HT1080 (cell line): ENCODE measurements at regions not wholly inside any gene's neighbourhood (a gene's known extent, or its start where the extent isn't known, plus 50 kb on each side); places are given as distances from the start of the nearest gene placed in this dataset.

Experiments used
- DNase-seq: peaks from one replicate; pipeline ENCODE4 v3.0.0-alpha.2; 2015; ENCODE audit warnings: low read depth

DNA sequence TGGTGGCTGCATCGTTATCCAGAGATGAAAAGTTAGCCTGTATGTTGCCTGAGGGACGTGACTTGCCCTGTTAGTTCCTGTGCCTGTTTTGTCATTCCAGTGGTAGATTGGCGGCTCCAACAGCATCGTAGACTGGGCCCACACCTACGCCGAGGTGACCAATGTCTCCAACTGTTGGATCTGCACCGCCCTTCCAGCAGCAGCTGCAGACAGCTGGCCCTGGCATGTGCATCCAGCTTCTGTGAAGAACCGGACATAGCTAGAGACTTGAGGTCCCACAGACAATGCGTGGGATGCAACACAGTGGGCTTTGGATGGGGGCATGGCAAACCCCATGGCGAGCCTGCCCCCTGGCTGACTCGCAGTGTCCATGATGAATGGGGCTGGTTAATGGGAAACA lies 93.0 kb upstream of the TMPO start:
- no peak for DNase-seq

DNA sequence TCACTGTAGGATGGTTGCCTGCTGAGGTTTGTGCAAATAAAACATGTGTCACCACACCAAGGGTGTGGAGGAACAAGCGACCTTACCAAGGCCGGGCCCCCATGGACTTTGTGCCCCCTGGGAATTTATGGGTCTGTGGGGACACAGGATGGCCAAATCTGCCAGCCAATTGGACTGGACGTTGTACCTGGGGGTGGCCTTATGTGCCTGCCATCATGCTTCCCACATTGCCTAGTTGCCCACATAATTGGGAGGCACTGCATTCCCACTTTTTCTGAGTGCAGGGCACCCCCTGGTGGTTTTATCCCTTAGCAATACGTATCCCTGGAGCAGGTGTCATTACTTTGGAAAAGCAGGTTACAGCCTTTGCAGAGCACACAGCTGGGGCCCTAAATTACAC lies 92.6 kb upstream of the TMPO start:
- no peak for DNase-seq

DNA sequence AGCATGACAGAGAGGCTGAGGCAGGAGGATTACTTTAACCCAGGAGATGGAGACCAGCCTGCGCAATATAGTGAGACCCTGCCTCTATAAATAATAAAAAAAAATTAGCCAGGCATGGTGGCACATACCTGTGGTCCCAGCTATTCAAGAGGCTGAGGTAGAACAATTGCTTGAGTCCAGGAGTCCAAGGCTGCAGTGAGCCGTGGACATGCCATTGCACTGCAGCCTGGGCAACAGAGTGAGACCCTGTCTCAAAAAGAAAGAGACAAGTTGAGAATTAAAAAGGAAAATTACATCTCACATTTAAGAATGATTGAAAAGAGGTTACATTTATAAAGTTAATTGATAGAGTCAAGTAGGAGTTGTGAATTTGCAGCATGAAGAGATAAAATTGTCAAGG lies 91.4 kb upstream of the TMPO start:
- no peak for DNase-seq

GRCh38 chr12:98424726-98425401 lies 90.5 kb upstream of the TMPO start:
- DNase-seq, result peak; percentile 76

- DNase-seq, result no peak
Observed at GRCh38 chr12:98425859-98426258, 89.5 kb upstream of the TMPO start.

DNA sequence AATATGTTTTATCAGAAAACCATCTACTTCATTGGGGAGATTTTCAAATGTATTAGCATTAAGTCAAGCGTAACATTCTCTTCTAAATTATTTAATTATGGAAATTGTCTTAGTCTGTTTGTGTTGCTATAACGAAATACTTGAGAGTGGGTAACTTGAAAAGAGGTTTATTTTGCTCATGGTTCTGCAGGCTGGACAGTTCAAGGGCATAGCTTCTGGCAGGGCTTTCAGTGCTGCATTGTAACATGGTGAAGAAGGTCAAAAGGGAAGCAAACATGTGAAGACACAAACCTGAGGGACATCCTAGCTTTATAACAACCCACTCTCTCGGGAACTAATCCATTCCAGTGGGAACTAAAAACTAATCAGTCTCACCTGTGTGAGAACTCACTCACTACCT lies 84.3 kb upstream of the TMPO start:
- no peak for DNase-seq

DNA sequence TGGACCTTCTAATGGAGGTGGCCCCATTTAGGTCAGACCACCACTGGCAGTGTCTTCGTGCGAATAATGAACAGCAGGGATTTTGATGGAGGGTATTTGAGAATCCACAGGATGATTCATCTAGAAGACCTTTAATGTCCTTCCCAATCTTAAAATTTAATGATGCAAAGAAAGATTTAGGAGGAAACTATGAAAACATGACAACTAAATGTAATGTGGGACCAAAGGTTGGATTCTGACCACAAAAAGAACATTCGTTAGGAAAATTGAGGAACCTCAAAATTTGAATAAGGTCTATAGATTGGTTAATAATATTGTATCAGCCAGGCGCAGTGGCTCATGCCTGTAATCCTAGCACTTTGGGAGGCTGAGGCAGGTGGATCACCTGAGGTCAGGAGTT lies 78.2 kb upstream of the TMPO start:
- no peak for DNase-seq

DNA sequence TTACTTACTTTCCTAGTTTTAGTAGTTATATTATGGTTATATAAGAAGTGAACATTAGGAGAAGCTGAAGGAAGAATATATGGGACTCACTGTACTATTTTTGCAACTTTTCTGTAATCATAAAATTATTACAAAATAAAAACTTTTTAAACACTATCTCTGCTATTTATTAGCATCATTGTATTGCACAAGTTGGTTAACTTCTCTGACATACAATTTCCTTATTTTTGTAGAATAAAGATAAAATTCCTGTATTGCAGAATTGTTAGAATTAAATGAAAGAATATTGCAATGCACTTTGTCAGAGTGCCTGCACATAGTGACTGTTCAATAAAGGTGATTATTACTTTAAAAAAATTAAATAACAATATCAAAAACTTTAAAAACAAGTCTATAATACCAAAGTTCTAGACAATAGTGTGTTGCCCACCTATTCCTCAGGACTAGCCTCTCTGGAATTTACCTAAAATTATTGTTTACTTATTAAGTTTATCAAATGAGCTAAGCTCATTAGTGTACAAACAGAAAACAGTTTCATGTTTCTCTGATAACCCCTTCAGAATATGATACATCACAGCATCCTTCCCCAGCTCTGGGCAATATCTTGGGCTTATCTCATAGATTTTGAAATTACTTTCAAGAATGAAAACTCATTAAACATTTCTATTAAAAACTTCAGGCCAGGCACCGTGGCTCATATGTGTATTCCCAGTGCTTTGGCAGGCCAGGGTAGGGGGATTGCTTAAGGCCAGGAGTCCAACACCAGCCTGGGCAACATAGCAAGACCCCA lies 77.4 kb upstream of the TMPO start:
- DNase-seq, result no peak

GRCh38 chr12:98438656-98439230 lies 76.6 kb upstream of the TMPO start:
- no peak for DNase-seq

GRCh38 chr12:98439471-98439951 lies 75.9 kb upstream of the TMPO start:
- no peak for DNase-seq

DNA sequence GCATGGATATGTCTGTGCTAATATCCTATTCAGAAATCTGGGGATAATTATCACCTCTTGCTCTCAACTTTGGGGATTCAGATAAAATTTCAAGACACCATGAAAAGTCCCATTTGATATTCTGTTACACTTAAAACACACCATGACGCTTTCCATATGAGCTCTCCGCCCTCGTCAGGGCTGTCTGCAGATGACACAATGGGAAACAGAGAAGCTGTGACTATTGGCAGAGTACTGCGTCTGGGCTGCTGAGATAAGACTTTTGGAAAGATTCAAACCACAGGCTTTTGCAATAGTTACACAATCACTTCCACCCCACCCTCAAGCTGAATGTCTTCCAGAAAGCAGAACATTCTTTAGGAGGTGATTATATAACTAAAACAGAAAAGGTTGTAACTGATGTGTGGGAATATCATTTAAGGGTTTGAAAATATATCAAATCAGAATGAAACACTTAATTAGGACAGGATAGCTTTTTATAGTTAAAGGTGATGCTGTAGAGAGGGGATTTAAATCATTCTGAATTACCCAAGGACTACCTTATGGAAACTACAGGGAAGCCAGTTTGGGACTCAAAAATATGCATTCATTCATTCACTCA lies 75.3 kb upstream of the TMPO start:
- DNase-seq, result peak; percentile 71

GRCh38 chr12:98446060-98446459 lies 69.3 kb upstream of the TMPO start:
- DNase-seq, result no peak

DNA sequence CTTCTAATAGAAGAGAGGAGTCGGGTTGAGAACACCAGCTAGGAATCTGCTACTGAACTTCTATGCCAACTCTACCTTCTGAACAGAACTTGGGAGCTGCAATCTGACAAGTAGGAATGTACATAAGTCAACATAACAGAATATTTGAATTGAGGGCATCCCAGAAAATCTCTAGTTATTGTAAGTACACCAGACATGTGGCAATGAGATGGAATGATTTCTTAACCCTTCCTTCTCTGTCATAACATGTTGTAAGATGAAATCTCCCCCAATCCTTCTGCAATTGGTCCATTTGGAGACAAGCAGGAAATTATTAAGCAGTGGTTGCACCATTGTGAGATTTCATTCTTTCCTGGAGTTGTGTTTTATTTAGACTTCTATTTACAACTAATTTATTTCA lies 68.7 kb upstream of the TMPO start:
- DNase-seq, result no peak

- no peak for DNase-seq
Observed at GRCh38 chr12:98449584-98449983, 65.8 kb upstream of the TMPO start.

GRCh38 chr12:98453070-98453469 lies 62.3 kb upstream of the TMPO start:
- no peak for DNase-seq

DNA sequence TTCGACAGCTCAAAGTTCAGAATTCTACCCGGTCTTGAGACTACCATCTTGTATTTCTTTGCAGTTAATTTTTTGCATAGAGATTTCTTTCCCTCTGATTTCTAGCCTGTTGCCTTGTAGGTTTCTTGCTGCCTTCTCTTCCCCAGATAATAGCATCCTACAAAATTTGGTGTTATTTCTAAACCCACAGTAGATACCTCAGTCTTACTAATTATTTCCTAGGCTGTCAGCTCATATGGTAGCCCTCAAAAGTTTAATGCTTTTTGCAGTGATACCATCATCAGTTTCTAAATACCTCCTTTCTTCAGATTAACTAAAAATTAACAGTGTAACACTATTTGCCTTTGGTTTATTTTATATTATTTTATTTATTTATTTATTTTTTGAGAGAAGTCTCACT lies 61.9 kb upstream of the TMPO start:
- DNase-seq, result no peak

DNA sequence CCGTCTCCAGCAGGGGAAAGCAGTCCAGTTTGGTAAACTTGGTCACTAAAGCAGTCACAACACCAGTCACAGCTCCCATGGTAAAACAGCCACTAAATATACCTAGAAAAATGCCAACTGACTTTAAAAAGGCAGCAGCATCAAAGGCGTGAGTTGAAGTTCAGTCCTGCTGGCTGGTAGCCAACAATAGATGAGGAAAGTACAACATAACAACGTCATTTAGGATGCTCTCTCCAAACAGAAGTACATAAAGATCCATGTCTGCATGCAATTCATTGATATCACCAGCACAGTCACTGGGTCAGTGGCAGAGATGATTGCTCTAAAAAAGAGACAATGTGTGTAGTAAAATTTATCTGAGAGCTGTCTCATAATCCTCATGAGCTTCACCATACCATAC lies 59.3 kb upstream of the TMPO start:
- DNase-seq, result no peak

- no peak for DNase-seq
Observed at GRCh38 chr12:98456576-98457573, 58.5 kb upstream of the TMPO start.

DNA sequence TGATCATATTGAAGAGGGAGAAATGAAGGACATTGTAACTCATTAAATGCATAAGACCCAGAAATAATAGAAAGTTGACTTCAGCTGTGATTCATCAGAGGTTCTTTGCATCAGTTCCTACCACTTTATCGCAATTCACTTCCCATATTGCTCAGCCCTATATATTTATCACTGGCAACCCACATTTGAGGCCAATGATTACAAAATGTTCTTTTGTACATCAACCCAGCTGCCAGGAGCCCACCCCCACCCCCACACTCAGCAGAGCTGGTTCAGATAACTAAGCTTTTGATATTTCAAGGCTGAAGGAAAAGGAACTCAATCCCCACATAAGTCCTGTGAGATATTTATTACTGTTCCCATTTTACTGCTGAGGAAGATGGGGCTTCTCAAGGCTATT lies 51.2 kb upstream of the TMPO start:
- no peak for DNase-seq

DNA sequence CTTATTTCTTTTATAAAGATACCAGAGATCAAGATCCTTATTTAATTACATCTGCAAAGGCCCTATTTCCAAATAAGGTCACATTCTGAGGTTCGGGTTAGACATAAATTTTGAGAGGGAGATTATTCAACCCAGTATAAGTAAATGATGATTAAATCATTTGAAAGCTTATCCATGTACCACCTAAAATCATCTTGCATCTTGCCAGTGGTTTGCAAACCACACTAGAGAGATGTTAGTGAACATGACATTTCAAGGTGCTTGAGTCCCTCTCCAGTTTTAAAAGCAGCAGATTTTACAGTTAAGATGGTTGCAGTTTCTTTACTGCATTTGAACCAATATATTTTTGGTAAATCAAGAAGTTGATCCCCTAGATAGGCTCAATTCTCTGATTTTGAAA lies 49.9 kb upstream of the TMPO start:
- no peak for DNase-seq
